ENCODE measurements at regions not wholly inside any gene's neighbourhood (a gene's known extent, or its start where the extent isn't known, plus 50 kb on each side); places are given as distances from the start of the nearest gene placed in this dataset.

DNA sequence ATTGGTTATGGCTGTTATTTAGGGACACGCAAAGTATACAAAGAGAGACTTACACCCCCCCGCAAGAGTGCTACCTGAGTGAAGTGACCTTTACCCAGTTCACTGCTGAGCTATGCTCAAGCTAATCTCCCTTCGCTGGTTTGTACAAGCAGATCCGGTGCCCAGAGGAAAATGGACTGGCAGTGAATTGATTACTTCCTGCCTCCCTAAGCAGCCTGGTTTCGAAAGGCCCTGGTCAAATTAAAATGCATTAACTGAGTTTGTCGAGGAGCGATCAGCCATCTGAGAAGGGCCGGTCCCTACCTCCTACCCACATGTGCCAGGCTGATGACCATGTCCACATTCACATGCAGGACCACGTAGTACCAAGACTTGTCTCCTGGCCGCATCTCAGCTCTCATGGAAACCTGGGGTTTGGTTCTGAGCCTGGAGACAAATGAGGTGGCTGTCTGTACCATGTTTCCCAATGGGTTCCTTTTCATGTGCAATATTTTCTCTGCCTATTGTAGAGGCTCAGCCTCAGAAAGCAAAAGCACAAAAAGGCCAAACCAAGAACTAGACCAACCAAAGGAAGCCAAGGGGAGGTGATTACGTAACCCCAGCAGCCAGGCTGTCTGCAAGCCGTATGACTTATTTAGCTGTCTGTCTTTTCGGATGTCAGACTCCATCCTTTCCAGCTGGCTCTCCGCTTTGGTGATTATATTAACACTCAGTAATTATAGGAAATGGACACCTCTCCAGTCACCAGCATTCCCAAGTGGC, 284.7 kb upstream of the PWP1 start:
- TF ChIP-seq POLR2A (IDR thresholded peaks at IDR 0.05; ENCODE audit: low read depth, low read length): no peak
- TF ChIP-seq, protein P1, sequence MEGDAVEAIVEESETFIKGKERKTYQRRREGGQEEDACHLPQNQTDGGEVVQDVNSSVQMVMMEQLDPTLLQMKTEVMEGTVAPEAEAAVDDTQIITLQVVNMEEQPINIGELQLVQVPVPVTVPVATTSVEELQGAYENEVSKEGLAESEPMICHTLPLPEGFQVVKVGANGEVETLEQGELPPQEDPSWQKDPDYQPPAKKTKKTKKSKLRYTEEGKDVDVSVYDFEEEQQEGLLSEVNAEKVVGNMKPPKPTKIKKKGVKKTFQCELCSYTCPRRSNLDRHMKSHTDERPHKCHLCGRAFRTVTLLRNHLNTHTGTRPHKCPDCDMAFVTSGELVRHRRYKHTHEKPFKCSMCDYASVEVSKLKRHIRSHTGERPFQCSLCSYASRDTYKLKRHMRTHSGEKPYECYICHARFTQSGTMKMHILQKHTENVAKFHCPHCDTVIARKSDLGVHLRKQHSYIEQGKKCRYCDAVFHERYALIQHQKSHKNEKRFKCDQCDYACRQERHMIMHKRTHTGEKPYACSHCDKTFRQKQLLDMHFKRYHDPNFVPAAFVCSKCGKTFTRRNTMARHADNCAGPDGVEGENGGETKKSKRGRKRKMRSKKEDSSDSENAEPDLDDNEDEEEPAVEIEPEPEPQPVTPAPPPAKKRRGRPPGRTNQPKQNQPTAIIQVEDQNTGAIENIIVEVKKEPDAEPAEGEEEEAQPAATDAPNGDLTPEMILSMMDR (IDR thresholded peaks at IDR 0.05; ENCODE audit: extremely low read depth in 1 of 2, insufficient read depth in 1 of 2, low read depth in 1 of 2, low read length in 2 of 2): no peak
- TF ChIP-seq JUN (IDR thresholded peaks at IDR 0.05; ENCODE audit: borderline replicate concordance, insufficient read depth, insufficient read length, low read depth): no peak
- TF ChIP-seq MYC (IDR thresholded peaks at IDR 0.05; ENCODE audit: low read depth, low read length): no peak
- no peak for TF ChIP-seq FOS (IDR thresholded peaks at IDR 0.05; ENCODE audit: borderline replicate concordance, insufficient read depth, low read length)
- no peak for TF ChIP-seq POLR2AphosphoS5 (IDR thresholded peaks at IDR 0.05; ENCODE audit: insufficient read depth, low read depth, low read length)
- no peak for TF ChIP-seq EZH2 (IDR thresholded peaks at IDR 0.05; ENCODE audit: borderline replicate concordance, low read depth, low read length, severe bottlenecking)
